GM23338 (cell line): ENCODE measurements at regions not wholly inside any gene's neighbourhood (a gene's known extent, or its start where the extent isn't known, plus 50 kb on each side); places are given as distances from the start of the nearest gene placed in this dataset.
A peak's percentile ranks its signal among the peaks of the same experiment; 100 is the strongest.

Experiments used
- ATAC-seq: fragments of 200-7000 bp; cut with Tn5 transposase; 3 replicates; pipeline ENCODE4 v1.9.1; 2020
- DNase-seq: peaks from one replicate; pipeline ENCODE4 v3.0.0-alpha.2; 2015; ENCODE audit warnings: low spot score
- H2AFZ ChIP-seq: fragments of 200-600 bp; sonication (generic); 2 replicates; pipeline ENCODE4 v1.8.0; 2016; ENCODE audit warnings: antibody characterized with exemption, mild to moderate bottlenecking, moderate library complexity
- H3F3A ChIP-seq: fragments of 200-600 bp; sonication (generic); replicated peaks from 2 replicates; pipeline ENCODE4 v1.8.0; 2017; ENCODE audit warnings: antibody characterized with exemption, mixed run types, low read depth
- H3K27ac ChIP-seq: fragments of 200-600 bp; sonication (generic); 2 replicates; pipeline ENCODE4 v1.6.1; 2016; ENCODE audit warnings: low read depth
- H3K27me3 ChIP-seq: fragments of 200-600 bp; sonication (generic); 2 replicates; pipeline ENCODE4 v1.8.0; 2016; ENCODE audit warnings: mild to moderate bottlenecking, mixed run types, moderate library complexity; ENCODE audit not compliant: insufficient read depth
- H3K36me3 ChIP-seq: fragments of 200-600 bp; sonication (generic); 2 replicates; pipeline ENCODE4 v1.8.0; 2016; ENCODE audit warnings: mild to moderate bottlenecking; ENCODE audit not compliant: insufficient read depth
- H3K4me1 ChIP-seq: fragments of 200-600 bp; sonication (generic); 2 replicates; pipeline ENCODE4 v1.8.0; 2016; ENCODE audit warnings: mild to moderate bottlenecking, moderate library complexity; ENCODE audit not compliant: insufficient read depth
- H3K4me2 ChIP-seq: fragments of 200-600 bp; sonication (generic); 2 replicates; pipeline ENCODE4 v1.7.1; 2017; ENCODE audit warnings: mixed run types
- H3K4me3 ChIP-seq: fragments of 200-600 bp; sonication (generic); 2 replicates; pipeline ENCODE4 v1.6.1; 2016; ENCODE audit warnings: mixed run types
- H3K79me2 ChIP-seq: fragments of 200-600 bp; sonication (generic); replicated peaks from 2 replicates; pipeline ENCODE4 v1.8.0; 2017; ENCODE audit warnings: mild to moderate bottlenecking; ENCODE audit not compliant: insufficient read depth
- H3K9me2 ChIP-seq: fragments of 200-600 bp; sonication (generic); 2 replicates; pipeline ENCODE4 v1.8.0; 2017; ENCODE audit not compliant: insufficient read depth
- H4K20me1 ChIP-seq: fragments of 200-600 bp; sonication (generic); replicated peaks from 2 replicates; pipeline ENCODE4 v1.8.0; 2017; ENCODE audit warnings: mild to moderate bottlenecking; ENCODE audit not compliant: insufficient read depth
- H3K27ac Mint-ChIP-seq: 2 replicates; pipeline ENCODE4 v1.8.0; 2020; ENCODE audit warnings: inconsistent platforms, mild to moderate bottlenecking, moderate library complexity, mixed read lengths
- H3K27me3 Mint-ChIP-seq: 3 replicates; pipeline ENCODE4 v1.8.0; 2022; ENCODE audit warnings: low read depth, mild to moderate bottlenecking, moderate library complexity, mixed read lengths, inconsistent platforms; ENCODE audit not compliant: insufficient read depth, poor library complexity
- H3K36me3 Mint-ChIP-seq: 3 replicates; pipeline ENCODE4 v1.8.0; 2021; ENCODE audit warnings: low read depth, mild to moderate bottlenecking, inconsistent platforms, moderate library complexity, mixed read lengths
- H3K4me1 Mint-ChIP-seq: 3 replicates; pipeline ENCODE4 v1.8.0; 2020; ENCODE audit warnings: mild to moderate bottlenecking, inconsistent platforms, mixed read lengths
- H3K4me3 Mint-ChIP-seq: 3 replicates; pipeline ENCODE4 v1.8.0; 2021; ENCODE audit warnings: moderate library complexity, mild to moderate bottlenecking, inconsistent platforms, mixed read lengths
- H3K9me3 Mint-ChIP-seq: 3 replicates; pipeline ENCODE4 v1.8.0; 2020; ENCODE audit warnings: moderate library complexity, mild to moderate bottlenecking, inconsistent platforms, mixed read lengths
- CTCF ChIP-seq, 2 experiments: fragments of 200-600 bp in 1 of 2; sonication (generic) in 1 of 2; conservative IDR thresholded peaks; 2 replicates each; pipeline versions ENCODE4 v1.5.1 to v1.6.1; 2016 to 2017; ENCODE audit warnings: antibody characterized with exemption in 2 of 2, low read depth in 2 of 2, mild to moderate bottlenecking in 2 of 2, moderate library complexity in 1 of 2
- NANOG ChIP-seq: IDR thresholded peaks from 2 replicates; pipeline ENCODE4 v1.6.1; 2016; ENCODE audit warnings: antibody characterized with exemption, borderline replicate concordance
- REST ChIP-seq: IDR thresholded peaks from one replicate; pipeline ENCODE4 v1.6.1; 2018; ENCODE audit warnings: antibody characterized with exemption; ENCODE audit not compliant: unreplicated experiment
- STAT1 ChIP-seq: IDR thresholded peaks from one replicate; pipeline ENCODE4 v1.6.1; 2016; ENCODE audit warnings: antibody characterized with exemption; ENCODE audit not compliant: unreplicated experiment
- ZNF114 ChIP-seq: fragments of 250-450 bp; sonication (Bioruptor Pico); IDR thresholded peaks from 2 replicates; pipeline ENCODE4 v1.5.0; 2020; ENCODE audit warnings: mild to moderate bottlenecking, moderate library complexity
- ZNF462 ChIP-seq: fragments of 250-450 bp; sonication (Bioruptor Pico); IDR thresholded peaks from 2 replicates; pipeline ENCODE4 v1.5.0; 2020; ENCODE audit warnings: mild to moderate bottlenecking, moderate library complexity
- TF ChIP-seq, protein P1 (sequence below): IDR thresholded peaks from 2 replicates; pipeline ENCODE4 v1.6.1; 2016; ENCODE audit warnings: antibody characterized with exemption

GRCh38 chr21:8990326-8991087, 1530.9 kb upstream of the TPTE start:
- no peaks in the 10 kb centered on the region for H3K4me1 Mint-ChIP-seq
- Histone ChIP-seq H3K4me2 (no peak overlapping the region), H3K36me3 (no peaks in the 10 kb centered on the region), H3K9me2 (no peaks in the 10 kb centered on the region), H2AFZ (no peak overlapping the region), H3K27me3 (no peaks in the 10 kb centered on the region), H3K27ac (no peak overlapping the region), H3K79me2 (no peaks in the 10 kb centered on the region), H4K20me1 (no peaks in the 10 kb centered on the region), H3K4me3 (no peak overlapping the region), H3F3A (no peaks in the 10 kb centered on the region), H3K4me1 (no peaks in the 10 kb centered on the region)
- H3K36me3 Mint-ChIP-seq: peaks cover 60% of the 10 kb centered on the region
- TF ChIP-seq STAT1: no peak
- TF ChIP-seq, protein P1, sequence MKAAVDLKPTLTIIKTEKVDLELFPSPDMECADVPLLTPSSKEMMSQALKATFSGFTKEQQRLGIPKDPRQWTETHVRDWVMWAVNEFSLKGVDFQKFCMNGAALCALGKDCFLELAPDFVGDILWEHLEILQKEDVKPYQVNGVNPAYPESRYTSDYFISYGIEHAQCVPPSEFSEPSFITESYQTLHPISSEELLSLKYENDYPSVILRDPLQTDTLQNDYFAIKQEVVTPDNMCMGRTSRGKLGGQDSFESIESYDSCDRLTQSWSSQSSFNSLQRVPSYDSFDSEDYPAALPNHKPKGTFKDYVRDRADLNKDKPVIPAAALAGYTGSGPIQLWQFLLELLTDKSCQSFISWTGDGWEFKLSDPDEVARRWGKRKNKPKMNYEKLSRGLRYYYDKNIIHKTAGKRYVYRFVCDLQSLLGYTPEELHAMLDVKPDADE: no peak
- no peak for TF ChIP-seq REST
- TF ChIP-seq ZNF114: no peak
- TF ChIP-seq NANOG: no peak
- H3K27ac Mint-ChIP-seq: no peak overlapping the region
- ATAC-seq (no peak), DNase-seq (peak; percentile 80)
- peaks cover 71% of the 10 kb centered on the region for H3K9me3 Mint-ChIP-seq
- peaks cover 40% of the 10 kb centered on the region for H3K27me3 Mint-ChIP-seq
- H3K4me3 Mint-ChIP-seq: no peak overlapping the region

DNA sequence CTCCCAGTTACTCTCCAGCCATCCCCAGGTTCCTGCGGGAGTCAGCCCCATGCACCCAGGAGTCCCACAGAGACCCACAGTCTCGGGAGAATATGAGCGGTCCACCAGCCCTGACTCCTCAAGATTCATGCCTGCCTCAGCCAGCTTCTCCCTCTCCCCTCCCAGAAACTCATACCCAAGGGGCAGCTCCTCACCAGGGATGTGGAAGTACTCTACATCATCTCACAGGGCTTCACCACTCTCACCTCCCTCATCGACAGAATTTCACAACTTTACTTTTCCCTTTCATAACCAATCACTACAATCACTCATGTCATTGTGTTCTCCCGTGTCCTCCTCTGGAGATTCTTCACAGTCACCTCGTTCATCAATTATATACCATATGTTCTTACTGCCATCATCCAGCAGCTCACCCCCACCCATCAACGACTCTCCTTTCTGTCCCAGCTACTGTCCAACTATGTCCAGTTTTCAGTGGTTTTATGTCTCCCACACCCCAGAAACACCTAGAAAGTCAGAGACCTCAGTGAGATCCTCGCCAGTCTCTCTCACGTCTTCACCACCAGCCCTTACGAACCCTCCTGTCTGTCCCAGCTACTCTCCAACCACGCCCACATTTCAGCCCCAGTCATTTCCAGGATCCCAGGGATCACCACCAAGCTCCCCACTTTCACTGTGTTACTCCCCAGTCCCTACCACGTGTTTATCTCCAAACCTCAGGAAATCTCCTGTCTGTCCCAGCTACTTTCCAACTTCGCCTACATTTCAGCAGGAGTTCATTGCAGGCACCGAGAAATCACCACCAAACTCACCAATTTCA, 1530.1 kb upstream of the TPTE start:
- H3K4me3 ChIP-seq: no peak overlapping the region
- TF ChIP-seq CTCF (conservative IDR thresholded peaks at IDR 0.05; ENCODE audit: low read depth in 2 of 2) (no peak), ZNF462 (CRISPR knock-in tag) (0 out of 2 replicates have a peak, but pooled peaks have one; percentile 15)
- Mint-ChIP-seq H3K4me3 (no peak overlapping the region), H3K9me3 (peaks cover 79% of the 10 kb centered on the region), H3K4me1 (no peaks in the 10 kb centered on the region), H3K36me3 (peaks cover 63% of the 10 kb centered on the region), H3K27me3 (peaks cover 44% of the 10 kb centered on the region), H3K27ac (no peak overlapping the region)
- H2AFZ ChIP-seq: no peak overlapping the region
- H3K79me2 ChIP-seq: no peaks in the 10 kb centered on the region
- no peaks in the 10 kb centered on the region for H4K20me1 ChIP-seq
- no peak overlapping the region for H3K4me2 ChIP-seq
- no peaks in the 10 kb centered on the region for H3F3A ChIP-seq
- ATAC-seq (no peak), DNase-seq (peak; percentile 76)
- H3K4me1 ChIP-seq: no peaks in the 10 kb centered on the region
- H3K27me3 ChIP-seq: no peaks in the 10 kb centered on the region
- no peak overlapping the region for H3K27ac ChIP-seq
- no peaks in the 10 kb centered on the region for H3K36me3 ChIP-seq
- H3K9me2 ChIP-seq: no peaks in the 10 kb centered on the region
